Posterior cingulate gyrus (tissue), 11 donors: ENCODE measurements at regions not wholly inside any gene's neighbourhood (a gene's known extent, or its start where the extent isn't known, plus 50 kb on each side); places are given as distances from the start of the nearest gene placed in this dataset.
A peak's percentile ranks its signal among the peaks of the same experiment; 100 is the strongest.
"Not testable (repeated sequence)": the region's sequence is repeated elsewhere in the genome, so short reads cannot be mapped to it uniquely, and the experiment has no call there.

Experiments used
- DNase-seq, 10 donors: peaks; one replicate each; pipeline versions ENCODE4 v3.0.0 to v3.0.0-alpha.2; 2020 to 2021; ENCODE audit warnings: mixed read lengths in 3 of 10
- intact Hi-C: fragments of 100-400 bp; cut with DNase I; formaldehyde crosslinking; loops from one replicate; pipeline ENCODE4 v1.15.1; 2023

GRCh38 chr22:11627036-11627435 is 3901.0 kb upstream of the OR11H1 start:
- intact Hi-C loops = not testable (repeated sequence)
- peak in 2 of 10 donors; percentile 80 to 85 for DNase-seq

- peak in 3 of 10 donors; percentile 78 to 88 (median 86) for DNase-seq
- intact Hi-C loops = no loop called here
Observed at GRCh38 chr22:11627436-11627797, 3900.6 kb upstream of the OR11H1 start.

GRCh38 chr22:11627798-11628650 is 3900.0 kb upstream of the OR11H1 start:
- peak in 3 of 10 donors; percentile 76 to 91 (median 90) for DNase-seq
- intact Hi-C loops = no loop called here

GRCh38 chr22:11628651-11629511 is 3899.1 kb upstream of the OR11H1 start:
- intact Hi-C loops = no loop called here
- peak in 3 of 10 donors; percentile 79 to 91 (median 86) for DNase-seq

GRCh38 chr22:11629661-11630385 is 3898.2 kb upstream of the OR11H1 start:
- intact Hi-C loops = no loop called here
- DNase-seq = peak in 2 of 10 donors; percentile 83 to 85

GRCh38 chr22:11630386-11631084 is 3897.5 kb upstream of the OR11H1 start:
- intact Hi-C loops = not testable (repeated sequence)
- peak in 2 of 10 donors; percentile 75 to 81 for DNase-seq
